ENCODE measurements at regions not wholly inside any gene's neighbourhood (a gene's known extent, or its start where the extent isn't known, plus 50 kb on each side); places are given as distances from the start of the nearest gene placed in this dataset.

DNA sequence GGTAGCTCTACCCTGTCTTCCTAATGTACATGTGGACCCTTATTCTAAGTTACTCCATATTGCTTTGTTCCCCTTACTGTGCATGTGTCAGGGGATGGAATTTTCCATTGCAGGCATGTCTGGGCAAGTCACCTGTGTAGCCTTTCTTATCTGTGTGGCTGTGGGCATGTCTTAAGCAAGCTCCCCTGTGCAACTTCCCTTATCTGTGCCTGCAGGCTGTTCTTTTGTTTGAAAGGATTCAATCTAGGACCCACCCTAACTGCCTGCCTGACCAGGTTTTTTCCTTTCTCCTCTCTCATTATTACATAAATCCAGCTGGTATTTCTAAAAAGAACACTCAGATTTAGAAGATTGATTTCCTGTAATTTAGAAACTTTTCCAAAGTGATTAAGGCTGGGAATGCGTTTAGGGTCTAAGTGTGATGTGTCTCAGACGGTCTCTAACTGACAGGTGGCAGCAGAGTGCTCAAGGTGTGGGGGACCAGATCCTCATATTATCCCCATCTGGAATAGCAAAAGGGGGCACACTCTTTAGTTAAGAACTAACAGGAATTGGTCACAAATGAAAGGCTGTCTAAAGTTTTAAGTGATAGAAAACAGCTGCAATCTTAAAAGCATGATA, 198.9 kb upstream of the PPP1R2C start:
- ChIA-PET CTCF (no interaction called here), POLR2A (no interaction called here)
- DNase-seq, result peak; percentile 64 to 81
- H3K4me1 ChIP-seq, result peaks cover 23% of the 10 kb centered on the region
- no TSS peak for BruUV-seq (replicated peaks)
- H3K27me3 Mint-ChIP-seq (ENCODE audit: insufficient read depth, unreplicated experiment), result no peaks in the 10 kb centered on the region
- no peak overlapping the region for H3K4me3 ChIP-seq (ENCODE audit: low read depth, low read length)
- H3K36me3 ChIP-seq (ENCODE audit: control insufficient read depth, insufficient read depth, low read length), result no peaks in the 10 kb centered on the region
- TF ChIP-seq, protein P1, sequence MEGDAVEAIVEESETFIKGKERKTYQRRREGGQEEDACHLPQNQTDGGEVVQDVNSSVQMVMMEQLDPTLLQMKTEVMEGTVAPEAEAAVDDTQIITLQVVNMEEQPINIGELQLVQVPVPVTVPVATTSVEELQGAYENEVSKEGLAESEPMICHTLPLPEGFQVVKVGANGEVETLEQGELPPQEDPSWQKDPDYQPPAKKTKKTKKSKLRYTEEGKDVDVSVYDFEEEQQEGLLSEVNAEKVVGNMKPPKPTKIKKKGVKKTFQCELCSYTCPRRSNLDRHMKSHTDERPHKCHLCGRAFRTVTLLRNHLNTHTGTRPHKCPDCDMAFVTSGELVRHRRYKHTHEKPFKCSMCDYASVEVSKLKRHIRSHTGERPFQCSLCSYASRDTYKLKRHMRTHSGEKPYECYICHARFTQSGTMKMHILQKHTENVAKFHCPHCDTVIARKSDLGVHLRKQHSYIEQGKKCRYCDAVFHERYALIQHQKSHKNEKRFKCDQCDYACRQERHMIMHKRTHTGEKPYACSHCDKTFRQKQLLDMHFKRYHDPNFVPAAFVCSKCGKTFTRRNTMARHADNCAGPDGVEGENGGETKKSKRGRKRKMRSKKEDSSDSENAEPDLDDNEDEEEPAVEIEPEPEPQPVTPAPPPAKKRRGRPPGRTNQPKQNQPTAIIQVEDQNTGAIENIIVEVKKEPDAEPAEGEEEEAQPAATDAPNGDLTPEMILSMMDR (IDR thresholded peaks at IDR 0.05; ENCODE audit: insufficient read depth in 1 of 2, low read depth in 1 of 2, low read length in 1 of 2, severe bottlenecking in 1 of 2, unreplicated experiment in 1 of 2), result no peak
- no peaks in the 10 kb centered on the region for H3K4me1 Mint-ChIP-seq (ENCODE audit: low read depth, unreplicated experiment)
- peaks cover 13% of the 10 kb centered on the region; the same call in 1 of the 2 replicates for H3K9me3 ChIP-seq
- H3K36me3 Mint-ChIP-seq (ENCODE audit: insufficient read depth, unreplicated experiment), result peaks cover 5% of the 10 kb centered on the region
- H3K27ac Mint-ChIP-seq (ENCODE audit: unreplicated experiment), result peak overlapping the region; percentile 73
- no peak overlapping the region for H3K4me3 Mint-ChIP-seq (ENCODE audit: unreplicated experiment)
- H3K9me3 Mint-ChIP-seq (ENCODE audit: unreplicated experiment), result no peaks in the 10 kb centered on the region
- intact Hi-C loops (cut with micrococcal nuclease; ENCODE audit: unreplicated experiment), result loop anchor here (10.0 kb wide), 1 partner anchor 578 kb away; no protein-coding TSS in a partner anchor
- H3K27me3 ChIP-seq (replicated peaks; ENCODE audit: control insufficient read depth, insufficient read depth, low read length), result no peaks in the 10 kb centered on the region

DNA sequence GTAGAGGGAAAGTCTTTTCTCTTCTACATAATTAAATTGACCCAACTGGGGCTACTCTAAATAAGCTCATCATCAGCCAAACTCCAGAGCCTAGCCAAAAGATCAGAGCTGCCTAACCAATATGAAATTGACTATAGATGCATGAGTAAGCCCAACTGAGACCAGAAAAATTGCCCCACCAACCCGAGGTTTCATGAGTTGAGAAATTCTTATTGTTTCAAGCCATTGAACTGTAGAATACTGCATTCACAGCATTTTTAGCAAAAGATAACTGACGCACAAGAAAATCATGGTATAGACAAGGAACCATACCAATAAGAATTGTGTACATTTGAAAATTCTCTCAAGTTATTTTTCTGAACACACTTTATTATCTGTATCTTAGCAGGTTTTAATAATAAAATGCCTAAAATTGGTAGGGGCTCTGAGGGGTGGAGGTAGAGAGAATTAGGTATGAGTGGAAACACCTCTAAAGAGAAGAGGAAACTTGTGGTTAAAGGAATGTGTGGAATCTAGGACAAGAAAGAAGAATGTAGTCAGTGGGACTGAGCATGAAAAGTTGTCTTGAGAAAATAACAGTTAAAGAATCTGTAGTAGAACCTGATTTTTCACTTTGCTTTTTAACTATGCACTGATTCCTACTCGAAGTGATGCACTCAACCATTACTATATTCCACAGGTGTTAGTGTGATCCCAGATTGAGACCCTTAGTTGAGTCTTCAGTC, 200.9 kb upstream of the PPP1R2C start:
- H3K9me3 ChIP-seq, result peaks cover 13% of the 10 kb centered on the region; the same call in 1 of the 2 replicates
- POLR2A ChIA-PET, result no interaction called here
- no peaks in the 10 kb centered on the region for H3K36me3 ChIP-seq (ENCODE audit: control insufficient read depth, insufficient read depth, low read length)
- TF ChIP-seq, protein P1 (IDR thresholded peaks at IDR 0.05; ENCODE audit: insufficient read depth in 1 of 2, low read depth in 1 of 2, low read length in 1 of 2, severe bottlenecking in 1 of 2, unreplicated experiment in 1 of 2), result no peak
- H3K4me1 ChIP-seq, result peaks cover 23% of the 10 kb centered on the region
- no peaks in the 10 kb centered on the region for H3K27me3 ChIP-seq (replicated peaks; ENCODE audit: control insufficient read depth, insufficient read depth, low read length)
- H3K27ac Mint-ChIP-seq (ENCODE audit: unreplicated experiment), result peak overlapping the region; percentile 25
- H3K9me3 Mint-ChIP-seq (ENCODE audit: unreplicated experiment), result no peaks in the 10 kb centered on the region
- DNase-seq, result no peak
- CTCF ChIA-PET, result no interaction called here
- H3K36me3 Mint-ChIP-seq (ENCODE audit: insufficient read depth, unreplicated experiment), result peaks cover 5% of the 10 kb centered on the region
- intact Hi-C loops (cut with micrococcal nuclease; ENCODE audit: unreplicated experiment), result loop anchor here (10.0 kb wide), 1 partner anchor 576 kb away; no protein-coding TSS in a partner anchor
- H3K4me3 Mint-ChIP-seq (ENCODE audit: unreplicated experiment), result no peak overlapping the region
- H3K27me3 Mint-ChIP-seq (ENCODE audit: insufficient read depth, unreplicated experiment), result no peaks in the 10 kb centered on the region
- no TSS peak for BruUV-seq (replicated peaks)
- H3K4me3 ChIP-seq (ENCODE audit: low read depth, low read length), result no peak overlapping the region
- no peaks in the 10 kb centered on the region for H3K4me1 Mint-ChIP-seq (ENCODE audit: low read depth, unreplicated experiment)

DNA sequence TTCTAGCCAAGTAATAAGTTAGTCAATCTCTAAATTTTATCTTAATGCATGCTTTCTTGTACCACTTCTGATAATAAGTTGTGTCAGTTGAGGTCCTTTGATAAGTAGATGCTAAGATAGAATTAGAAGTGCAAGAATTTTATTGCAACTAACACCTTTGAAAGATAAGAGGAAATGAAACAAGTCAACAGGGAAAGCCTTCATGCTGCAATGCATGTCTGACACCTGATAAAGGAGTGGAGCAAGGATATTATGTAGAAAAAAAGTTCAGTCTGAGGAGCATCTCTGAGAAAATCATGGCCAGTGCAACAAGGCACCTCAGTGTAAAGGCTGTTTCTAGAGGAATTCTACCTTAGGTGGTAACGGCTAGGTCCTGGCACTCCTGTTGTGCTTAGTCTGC, 210.7 kb upstream of the PPP1R2C start:
- ChIA-PET POLR2A (no interaction called here), CTCF (no interaction called here)
- Histone ChIP-seq H3K27me3 (replicated peaks; ENCODE audit: control insufficient read depth, insufficient read depth, low read length) (no peaks in the 10 kb centered on the region), H3K4me3 (ENCODE audit: low read depth, low read length) (no peak overlapping the region), H3K9me3 (no peaks in the 10 kb centered on the region; the same call in 1 of the 2 replicates), H3K4me1 (peaks cover 30% of the 10 kb centered on the region), H3K36me3 (ENCODE audit: control insufficient read depth, insufficient read depth, low read length) (no peaks in the 10 kb centered on the region)
- Mint-ChIP-seq H3K36me3 (ENCODE audit: insufficient read depth, unreplicated experiment) (peaks cover 5% of the 10 kb centered on the region), H3K27me3 (ENCODE audit: insufficient read depth, unreplicated experiment) (no peaks in the 10 kb centered on the region), H3K9me3 (ENCODE audit: unreplicated experiment) (no peaks in the 10 kb centered on the region), H3K27ac (ENCODE audit: unreplicated experiment) (no peak overlapping the region), H3K4me1 (ENCODE audit: low read depth, unreplicated experiment) (peaks cover 11% of the 10 kb centered on the region), H3K4me3 (ENCODE audit: unreplicated experiment) (no peak overlapping the region)
- no peak for DNase-seq
- TF ChIP-seq, protein P1 (IDR thresholded peaks at IDR 0.05; ENCODE audit: insufficient read depth in 1 of 2, low read depth in 1 of 2, low read length in 1 of 2, severe bottlenecking in 1 of 2, unreplicated experiment in 1 of 2), result no peak
- no TSS peak for BruUV-seq (replicated peaks)
- intact Hi-C loops (cut with micrococcal nuclease; ENCODE audit: unreplicated experiment), result no loop called here

Data from Caco-2 (cell line).